KBM-7 (cell line): ENCODE measurements at regions not wholly inside any gene's neighbourhood (a gene's known extent, or its start where the extent isn't known, plus 50 kb on each side); places are given as distances from the start of the nearest gene placed in this dataset.
"Not testable (repeated sequence)": the region's sequence is repeated elsewhere in the genome, so short reads cannot be mapped to it uniquely, and the experiment has no call there.

Source experiments
- DNase-seq: peaks from one replicate; pipeline ENCODE4 v3.0.0-alpha.2; 2015
- in situ Hi-C: fragments of 300-500 bp; cut with MboI; formaldehyde crosslinking; loops from 2 replicates; pipeline ENCODE4 v1.14.3; 2020; ENCODE audit warnings: low sequenced_read_pairs, low pct_unique_long_range_greater_than_20kb, mixed read lengths

DNA sequence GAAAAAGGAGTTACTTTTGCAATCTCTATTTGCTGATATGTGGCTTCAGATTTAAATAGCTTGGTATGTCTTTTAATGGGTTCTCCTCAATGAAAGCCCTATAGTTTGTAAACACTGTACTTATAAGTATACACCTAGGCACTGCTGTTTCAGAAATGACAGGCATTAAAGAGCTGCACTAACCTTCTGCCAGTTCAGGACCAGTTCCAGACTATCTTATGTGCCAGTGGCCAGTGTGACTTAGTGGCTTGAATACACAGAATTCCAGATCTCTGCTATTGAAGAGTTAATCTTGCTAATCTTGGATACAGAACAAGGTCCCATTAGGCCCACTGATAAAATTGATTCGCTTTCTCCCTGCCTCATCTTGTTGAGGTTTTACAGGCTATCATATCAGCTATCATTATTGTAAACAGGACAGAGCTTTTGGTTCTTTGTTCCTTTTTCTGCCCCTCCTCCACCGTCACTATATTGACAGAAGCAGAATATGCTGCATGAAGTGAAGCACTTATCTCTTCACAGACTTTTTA is 337.5 kb downstream of the LRRIQ3 start:
- DNase-seq = no peak
- in situ Hi-C loops = no loop called here

DNA sequence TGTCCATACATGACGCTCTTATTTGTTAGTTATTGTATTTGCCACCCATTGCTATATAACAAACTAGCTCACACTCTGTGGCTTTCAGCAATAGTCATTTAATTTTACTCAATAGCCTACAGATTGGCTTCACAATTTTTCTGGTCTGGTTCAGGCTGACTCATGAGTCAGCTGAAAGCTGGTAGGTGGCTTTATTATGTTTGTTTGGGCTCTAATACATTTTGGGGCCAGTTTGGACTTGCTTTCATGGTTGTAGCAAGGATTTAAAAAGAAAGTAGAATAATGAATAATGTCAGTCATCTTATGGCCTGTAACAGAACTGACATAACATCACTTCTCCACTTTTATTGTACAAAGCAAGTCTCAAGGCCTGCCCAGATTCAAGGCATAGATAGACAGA is 338.7 kb downstream of the LRRIQ3 start:
- DNase-seq = no peak
- in situ Hi-C loops = no loop called here

DNA sequence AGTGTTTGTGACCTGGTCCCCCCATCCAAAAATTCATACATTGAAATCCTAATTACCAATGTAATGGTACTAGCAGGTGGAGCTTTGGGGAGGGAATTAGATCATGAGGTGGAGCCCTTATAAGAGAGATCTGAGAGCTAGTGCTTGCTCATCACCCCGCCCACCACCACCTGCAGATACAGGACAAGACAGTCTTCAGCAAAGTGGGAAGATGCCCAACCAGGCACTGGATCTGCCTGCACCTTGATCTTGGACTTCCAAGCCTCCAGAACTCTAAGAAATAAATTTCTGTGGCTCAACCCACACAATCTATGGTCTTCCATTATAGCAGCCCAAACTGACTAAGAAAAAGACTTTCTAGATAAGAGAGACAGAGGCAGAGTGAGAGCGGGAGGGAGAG is 343.4 kb downstream of the LRRIQ3 start:
- in situ Hi-C loops = no loop called here

DNA sequence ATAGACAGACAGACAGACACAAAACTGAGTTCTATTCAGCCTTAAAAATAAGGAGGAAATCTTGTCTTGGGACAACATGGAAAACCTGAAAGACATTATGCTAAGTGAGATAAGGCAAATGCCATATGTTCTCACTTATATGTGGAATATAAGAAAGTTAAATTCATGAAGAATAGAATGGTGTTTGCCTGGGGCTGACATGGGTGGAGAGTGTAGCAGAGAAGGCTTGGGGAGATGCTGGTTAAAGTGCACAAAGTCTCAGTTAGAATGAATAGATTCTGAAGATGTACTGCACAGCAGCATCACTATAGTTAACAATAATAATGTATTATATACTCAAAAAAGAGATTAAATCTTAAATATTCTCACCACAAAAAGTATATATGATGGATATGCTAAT is 355.5 kb downstream of the LRRIQ3 start:
- in situ Hi-C loops = no loop called here
- no peak for DNase-seq

More for the DNA sequence above, 343.4 kb downstream of the LRRIQ3 start:
- DNase-seq = no peak

DNA sequence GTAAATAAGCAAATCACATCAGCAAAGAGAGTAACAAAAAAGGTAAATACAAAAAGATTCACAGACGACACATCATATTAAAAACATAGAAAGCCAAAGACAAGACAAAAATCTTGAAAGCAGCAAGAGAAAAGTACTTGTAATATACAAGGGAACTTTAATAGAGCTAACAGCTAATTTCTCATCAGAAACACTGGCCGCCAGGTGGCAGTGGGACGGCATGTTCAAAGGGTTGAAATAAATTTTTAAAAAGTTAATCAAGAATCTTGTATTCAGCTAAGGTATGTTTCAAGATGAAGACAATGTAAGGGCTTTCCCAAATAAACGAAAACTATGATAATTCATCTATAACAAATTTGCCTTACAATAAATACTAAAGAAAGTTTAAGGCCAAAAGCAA is 358.1 kb downstream of the LRRIQ3 start:
- DNase-seq = peak; percentile 23
- in situ Hi-C loops = no loop called here

DNA sequence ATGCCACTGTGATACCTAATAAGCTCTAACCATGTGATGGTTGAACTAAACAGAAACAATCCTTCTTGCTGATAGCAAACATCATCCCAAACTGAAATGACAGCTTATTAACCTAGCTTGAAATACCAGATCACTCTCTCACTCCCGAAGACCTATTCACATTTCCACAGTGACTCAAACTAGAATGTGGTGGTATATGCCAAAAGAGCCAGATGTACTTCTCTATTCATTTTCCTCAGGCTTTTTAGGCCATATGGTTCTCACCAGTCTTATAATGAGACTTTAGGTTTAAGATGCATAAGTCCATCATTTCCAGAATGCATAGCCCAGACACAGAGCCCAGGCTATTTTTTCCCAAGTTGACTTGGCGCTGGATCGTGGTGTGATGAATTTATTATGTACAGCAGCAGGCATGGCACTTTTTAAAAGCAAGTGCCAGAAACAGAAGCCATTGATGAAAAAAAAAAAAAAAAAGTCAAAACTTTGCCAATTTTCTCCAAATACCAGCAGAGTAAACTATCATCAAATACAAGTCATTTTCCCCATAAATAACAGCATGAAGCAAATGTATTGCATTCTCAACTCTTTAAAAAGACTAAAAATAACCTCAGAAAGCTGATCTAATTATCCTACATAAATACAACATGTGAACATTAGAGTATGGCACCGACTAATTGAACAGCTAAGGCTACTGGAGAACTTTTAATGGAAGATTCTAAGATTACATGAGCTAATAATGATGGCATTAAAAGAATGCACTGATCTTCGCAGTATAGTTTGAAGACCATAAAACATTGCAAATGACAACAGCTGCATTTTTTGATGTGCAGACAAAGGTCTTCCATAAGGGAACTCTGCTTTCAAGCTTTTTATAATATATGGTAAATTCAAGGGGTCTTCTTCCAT is 365.4 kb downstream of the LRRIQ3 start:
- no peak for DNase-seq
- in situ Hi-C loops = no loop called here

DNA sequence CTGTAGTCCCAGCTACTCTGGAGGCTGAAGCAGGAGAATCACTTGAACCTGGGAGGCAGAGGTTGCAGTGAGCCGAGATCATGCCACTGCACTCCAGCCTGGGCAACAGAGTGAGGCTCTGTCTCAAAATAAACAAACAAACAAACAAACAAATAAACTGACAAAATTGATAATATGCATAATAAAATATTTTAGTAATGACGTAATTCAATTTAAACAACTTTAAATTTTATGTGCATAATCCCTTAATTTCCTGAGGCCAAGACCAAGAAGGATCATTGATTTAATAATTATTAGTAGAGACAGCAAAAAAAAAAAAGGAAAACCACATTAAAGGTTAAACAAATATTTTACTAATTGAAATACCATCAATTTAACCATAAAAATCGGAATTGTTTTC is 370.7 kb downstream of the LRRIQ3 start:
- DNase-seq, in situ Hi-C loops: not testable (repeated sequence)

DNA sequence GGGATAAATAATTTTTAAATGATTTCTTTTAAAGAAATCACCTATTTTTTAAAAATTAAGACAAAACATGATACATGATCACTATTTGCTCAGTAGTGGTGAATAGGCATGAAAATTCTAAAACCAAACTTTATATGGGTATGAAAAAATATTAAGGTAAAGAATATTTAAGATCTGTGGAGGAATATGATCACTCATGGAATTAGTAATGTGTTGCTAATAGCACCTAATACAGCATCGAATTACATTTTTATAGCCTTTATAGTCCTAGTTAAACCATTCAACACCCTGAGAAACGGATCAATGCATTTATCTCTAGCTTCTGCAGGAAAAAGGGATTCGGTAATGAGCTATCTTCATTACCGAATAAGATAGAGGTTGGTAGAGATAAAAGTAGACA is 373.9 kb downstream of the LRRIQ3 start:
- in situ Hi-C loops = no loop called here
- no peak for DNase-seq

DNA sequence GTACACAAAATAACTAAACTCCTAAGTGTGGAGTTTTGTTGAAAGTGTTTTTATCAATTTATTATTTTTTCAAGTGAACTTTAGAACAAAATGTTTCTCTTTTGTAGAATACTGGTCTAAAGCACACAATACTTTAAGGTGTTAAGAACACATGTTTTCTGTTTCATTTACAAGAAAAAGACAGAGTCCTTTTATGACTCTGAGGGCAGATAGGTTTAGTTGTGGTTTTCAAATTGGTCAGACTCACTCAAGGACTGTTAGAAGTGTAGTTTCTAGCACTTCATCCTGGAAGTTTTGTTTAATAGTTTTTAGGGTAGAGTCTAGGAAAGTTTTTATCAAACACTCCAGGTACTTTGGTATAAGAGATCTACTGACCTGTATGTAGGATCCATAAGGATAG is 376.5 kb downstream of the LRRIQ3 start:
- in situ Hi-C loops = no loop called here
- DNase-seq = no peak

DNA sequence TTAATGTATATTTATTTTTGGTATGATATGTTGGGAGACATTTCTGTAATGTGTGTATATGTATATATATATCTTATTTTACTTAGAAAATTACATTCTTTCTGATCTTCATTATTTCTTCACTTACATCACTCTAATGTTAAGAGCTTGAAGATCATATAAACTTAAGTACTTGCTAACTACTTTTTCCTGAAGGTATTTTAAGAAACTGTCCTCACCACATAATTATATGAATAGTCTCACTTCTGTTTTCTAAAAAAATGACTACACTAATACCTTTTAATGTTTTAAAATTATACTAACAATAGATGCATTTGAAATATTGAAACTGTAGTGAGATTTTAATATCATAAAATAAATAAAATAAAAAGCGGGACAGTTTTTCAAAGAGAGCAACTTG is 377.1 kb downstream of the LRRIQ3 start:
- in situ Hi-C loops = no loop called here
- no peak for DNase-seq

DNA sequence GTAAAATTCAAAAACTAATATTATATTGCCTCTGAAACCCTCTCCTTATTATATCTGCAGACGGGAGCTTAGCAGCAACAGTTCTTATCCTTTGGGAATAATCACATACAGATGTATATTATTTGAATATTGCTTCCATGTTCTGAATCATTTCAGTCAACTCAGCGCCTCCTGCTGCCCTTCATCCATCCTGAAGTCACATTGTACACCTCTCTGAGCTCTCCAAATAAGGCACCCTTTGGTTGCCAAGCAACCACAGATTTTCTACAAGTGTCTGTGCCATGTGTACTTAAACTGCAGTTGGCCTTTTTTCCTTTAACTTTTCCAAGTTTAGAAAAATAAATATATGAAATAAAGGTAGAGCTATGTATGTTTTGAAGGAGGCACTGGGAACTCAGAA is 384.3 kb downstream of the LRRIQ3 start:
- in situ Hi-C loops = no loop called here
- no peak for DNase-seq

DNA sequence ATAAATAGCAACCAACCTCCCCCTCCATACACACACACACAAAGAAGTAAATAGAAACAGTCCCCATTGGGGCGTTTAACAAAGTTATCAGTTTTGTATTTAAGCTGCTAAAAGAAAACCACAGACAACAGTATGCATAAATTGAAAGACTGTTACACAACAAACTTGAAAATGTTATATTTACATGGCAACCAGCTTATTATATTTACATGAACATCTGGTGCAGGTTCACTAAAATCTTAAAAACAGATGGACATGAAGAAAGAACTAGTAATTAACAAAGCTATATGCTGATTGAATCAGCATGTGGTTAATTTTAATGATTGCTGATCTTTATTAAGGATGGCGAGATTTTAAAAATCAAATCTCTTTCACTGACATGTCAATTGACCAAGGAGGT is 384.7 kb downstream of the LRRIQ3 start:
- DNase-seq = no peak
- in situ Hi-C loops = no loop called here

DNA sequence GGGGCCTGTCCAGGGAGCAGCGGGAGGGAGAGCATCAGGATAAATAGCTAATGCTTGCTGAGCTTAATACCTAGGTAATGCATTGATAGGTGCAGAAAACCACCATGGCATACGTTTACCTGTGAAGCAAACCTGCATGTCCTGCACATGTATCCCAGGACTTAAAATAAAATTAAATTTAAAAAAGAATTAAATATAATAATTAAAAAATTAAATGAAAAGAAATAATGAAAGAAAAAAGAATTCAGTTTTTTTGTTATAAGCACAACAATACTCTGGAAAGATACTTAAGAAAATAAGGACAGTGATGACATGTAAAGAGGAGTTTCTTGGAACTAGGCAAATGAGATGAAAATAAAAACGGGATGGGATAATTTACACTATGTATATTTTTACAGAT is 386.2 kb downstream of the LRRIQ3 start:
- in situ Hi-C loops = no loop called here
- no peak for DNase-seq

DNA sequence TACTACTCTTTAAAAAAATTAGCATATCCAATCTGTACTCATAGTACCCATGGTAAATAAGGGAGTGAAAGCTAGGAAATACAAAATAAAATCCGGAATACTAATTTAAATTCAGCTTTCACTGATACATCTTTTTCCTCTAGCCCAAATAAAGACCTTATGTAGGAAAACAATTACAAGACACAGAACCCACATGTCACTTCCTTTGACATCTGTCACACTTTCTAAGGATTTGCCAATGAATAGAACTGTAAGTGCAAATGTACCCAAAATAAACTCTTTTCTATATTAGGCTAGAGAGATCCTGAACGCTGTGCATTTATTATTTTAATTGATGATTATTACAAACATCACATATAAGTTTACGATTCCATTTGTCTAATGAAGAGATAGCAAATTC is 393.0 kb downstream of the LRRIQ3 start:
- in situ Hi-C loops = no loop called here

DNA sequence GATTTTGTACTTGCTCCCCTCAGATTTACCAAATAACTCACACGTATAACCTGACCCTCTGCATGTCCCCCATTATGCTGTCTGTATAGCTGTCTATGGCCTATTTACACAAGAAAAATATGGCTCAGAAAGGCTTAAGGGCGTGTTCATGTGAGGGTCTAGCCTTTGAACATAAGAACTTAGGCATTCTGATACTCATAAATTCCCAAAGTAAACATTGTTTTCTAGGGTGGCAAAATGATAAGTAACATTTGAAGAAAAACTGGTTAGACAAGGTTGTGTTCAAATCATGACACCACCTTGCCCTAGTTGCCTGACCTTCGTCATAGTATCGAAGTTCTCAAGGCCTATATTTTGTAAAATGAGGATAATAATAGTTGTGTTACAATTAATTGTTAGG is 394.6 kb downstream of the LRRIQ3 start:
- in situ Hi-C loops = no loop called here
- DNase-seq = no peak

More for the DNA sequence above, 393.0 kb downstream of the LRRIQ3 start:
- no peak for DNase-seq

DNA sequence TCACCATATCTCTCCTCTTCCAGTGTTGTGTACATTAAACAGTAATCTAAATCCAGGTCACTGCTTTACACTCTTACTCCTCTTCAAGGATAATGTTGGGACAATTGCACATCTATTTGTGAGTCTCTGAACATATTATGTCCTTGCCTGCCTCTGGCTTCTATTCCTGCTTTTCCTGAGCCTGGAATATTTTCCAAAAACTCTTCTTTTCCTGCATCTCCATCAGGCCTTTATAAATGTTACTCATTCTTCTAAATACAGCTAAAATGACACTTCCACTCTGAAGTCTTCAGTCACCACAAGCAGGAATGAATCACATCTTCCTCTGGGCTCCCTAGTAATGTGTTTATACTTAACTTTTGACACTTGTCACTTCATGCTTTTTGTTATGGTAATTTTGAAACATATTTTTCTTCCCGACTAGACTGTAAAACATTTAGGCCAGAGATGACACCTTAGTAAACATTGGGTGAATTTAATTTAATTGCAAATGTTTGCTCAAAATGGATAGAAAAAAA is 396.0 kb downstream of the LRRIQ3 start:
- DNase-seq = no peak
- in situ Hi-C loops = no loop called here

DNA sequence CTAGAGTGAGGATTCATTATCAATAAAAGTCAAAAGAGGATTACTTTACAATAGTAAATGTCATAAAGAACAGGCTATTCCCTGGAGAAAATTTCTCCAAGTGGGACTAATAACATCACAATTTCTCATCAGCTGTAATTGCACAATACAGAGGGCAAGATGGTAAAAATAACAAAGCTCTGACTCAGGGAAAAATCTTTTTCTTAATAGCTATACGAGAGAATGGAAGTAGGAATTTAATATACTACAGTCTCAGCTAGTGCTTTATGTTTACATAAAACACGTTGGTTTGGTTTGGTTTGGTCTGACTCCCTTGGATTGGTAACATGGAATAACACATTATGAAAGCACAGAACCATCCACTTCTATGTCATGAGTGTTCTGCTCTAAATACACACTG is 397.6 kb downstream of the LRRIQ3 start:
- in situ Hi-C loops = no loop called here
- no peak for DNase-seq

DNA sequence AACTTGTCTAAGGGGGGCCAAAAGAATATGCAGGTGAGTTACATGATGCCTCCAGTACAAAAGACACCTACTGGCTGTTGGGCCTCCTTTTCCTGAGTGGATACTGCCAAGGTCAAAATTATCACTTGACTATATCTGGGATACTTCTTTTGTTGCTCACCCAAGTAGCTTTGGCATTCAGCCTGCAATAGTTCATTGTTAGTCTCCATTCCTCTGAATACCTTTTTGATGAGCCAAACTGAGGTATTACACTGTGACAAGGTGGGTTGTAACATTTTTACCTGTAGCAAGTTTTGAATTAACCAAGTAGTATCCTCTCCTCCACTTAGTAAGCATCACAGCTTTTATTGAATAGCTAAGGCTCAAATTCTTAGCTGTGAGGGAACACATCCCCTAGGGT is 408.0 kb downstream of the LRRIQ3 start:
- in situ Hi-C loops = no loop called here
- DNase-seq = no peak

DNA sequence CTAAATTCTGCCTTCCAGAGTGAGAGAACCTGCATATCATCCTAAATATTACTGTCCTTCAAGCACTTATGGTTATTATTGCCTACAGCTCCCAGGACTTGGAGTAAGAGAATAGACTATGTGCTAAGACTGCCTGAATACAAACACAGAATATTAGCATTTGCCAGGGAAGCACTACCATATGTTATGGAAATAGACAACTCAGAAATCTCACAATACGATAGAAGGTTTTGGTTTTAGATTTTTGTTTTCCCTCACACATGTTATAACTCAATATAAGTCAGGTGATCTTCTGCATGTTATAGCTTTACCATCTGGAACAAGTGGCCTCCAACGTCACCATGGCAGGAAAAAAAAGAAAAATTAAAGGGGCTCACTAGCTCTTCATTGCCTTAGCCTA is 413.9 kb downstream of the LRRIQ3 start:
- in situ Hi-C loops = no loop called here
- no peak for DNase-seq

DNA sequence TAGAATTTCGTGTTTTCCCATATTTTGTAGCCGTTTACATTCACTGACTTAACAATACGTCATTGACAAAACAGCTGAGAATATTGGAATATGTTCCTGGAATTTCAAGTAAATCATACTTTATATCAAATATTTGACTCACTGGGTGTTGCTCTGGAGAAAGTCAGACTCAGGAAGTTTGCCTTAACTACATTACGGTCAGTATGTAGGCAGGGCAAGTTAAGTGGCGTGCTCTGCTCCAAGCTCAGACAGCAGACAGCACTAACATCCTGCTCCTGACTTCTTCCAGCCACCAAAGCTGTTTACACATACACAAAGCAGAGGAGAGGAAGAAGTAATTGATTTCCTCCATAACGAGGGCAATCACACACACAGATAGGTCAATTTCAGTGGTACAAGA is 414.6 kb downstream of the LRRIQ3 start:
- no peak for DNase-seq
- in situ Hi-C loops = no loop called here

DNA sequence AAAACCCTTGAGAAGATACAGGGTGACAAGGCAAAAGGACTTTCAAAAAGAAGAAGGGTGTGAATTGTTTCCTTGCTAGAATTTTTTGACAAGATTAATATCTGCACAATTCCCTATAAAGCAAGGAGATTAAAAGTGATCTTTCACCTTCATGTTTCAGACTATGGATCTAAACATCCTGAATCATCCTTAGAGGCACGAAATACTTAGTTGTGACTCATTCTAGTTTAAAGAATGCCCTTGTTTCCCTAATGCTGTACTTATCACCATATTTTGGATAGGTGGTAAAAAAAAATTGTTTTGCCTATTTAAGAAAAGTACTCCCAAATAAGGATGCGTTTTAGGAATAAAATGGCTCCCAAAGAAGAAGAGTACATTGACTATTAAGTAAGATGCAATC is 415.1 kb downstream of the LRRIQ3 start:
- in situ Hi-C loops = no loop called here
- no peak for DNase-seq
